GM19023 (cell line): ENCODE measurements at regions not wholly inside any gene's neighbourhood (a gene's known extent, or its start where the extent isn't known, plus 50 kb on each side); places are given as distances from the start of the nearest gene placed in this dataset.

ENCODE experiments used
- ATAC-seq: cut with Tn5 transposase; IDR thresholded peaks from one replicate; pipeline ENCODE4 v1.9.1; 2021; ENCODE audit warnings: mild to moderate bottlenecking, moderate library complexity; ENCODE audit not compliant: unreplicated experiment

- ATAC-seq = no peak
Measured at GRCh38 chr1:82628887-82629286, 828.2 kb downstream of the ADGRL2 start.

- ATAC-seq = no peak
Measured at GRCh38 chr1:82625537-82625936, 824.8 kb downstream of the ADGRL2 start.

- ATAC-seq = no peak
Measured at GRCh38 chr1:82621076-82621475, 820.3 kb downstream of the ADGRL2 start.

GRCh38 chr1:82614090-82614489 lies 813.4 kb downstream of the ADGRL2 start:
- ATAC-seq = no peak

GRCh38 chr1:82612986-82613385 lies 812.3 kb downstream of the ADGRL2 start:
- ATAC-seq = no peak

GRCh38 chr1:82606546-82606945 lies 805.8 kb downstream of the ADGRL2 start:
- no peak for ATAC-seq

- ATAC-seq = no peak
Measured at GRCh38 chr1:82604524-82604923, 803.8 kb downstream of the ADGRL2 start.

- ATAC-seq = no peak
Measured at GRCh38 chr1:82600314-82600713, 799.6 kb downstream of the ADGRL2 start.

- ATAC-seq = no peak
Measured at GRCh38 chr1:82598812-82599211, 798.1 kb downstream of the ADGRL2 start.

- no peak for ATAC-seq
Measured at GRCh38 chr1:82598337-82598736, 797.6 kb downstream of the ADGRL2 start.

- ATAC-seq = no peak
Measured at GRCh38 chr1:82597649-82598048, 796.9 kb downstream of the ADGRL2 start.

- ATAC-seq = no peak
Measured at GRCh38 chr1:82597141-82597540, 796.4 kb downstream of the ADGRL2 start.

GRCh38 chr1:82593561-82593960 lies 792.8 kb downstream of the ADGRL2 start:
- ATAC-seq = no peak

- no peak for ATAC-seq
Measured at GRCh38 chr1:82589588-82589987, 788.9 kb downstream of the ADGRL2 start.

- ATAC-seq = no peak
Measured at GRCh38 chr1:82587371-82587770, 786.6 kb downstream of the ADGRL2 start.

GRCh38 chr1:82586473-82586872 lies 785.7 kb downstream of the ADGRL2 start:
- no peak for ATAC-seq

- ATAC-seq = no peak
Measured at GRCh38 chr1:82582347-82582746, 781.6 kb downstream of the ADGRL2 start.

- no peak for ATAC-seq
Measured at GRCh38 chr1:82578086-82578726, 777.5 kb downstream of the ADGRL2 start.

GRCh38 chr1:82567348-82567747 lies 766.6 kb downstream of the ADGRL2 start:
- no peak for ATAC-seq

GRCh38 chr1:82565546-82565945 lies 764.8 kb downstream of the ADGRL2 start:
- no peak for ATAC-seq

- ATAC-seq = no peak
Measured at GRCh38 chr1:82565146-82565545, 764.4 kb downstream of the ADGRL2 start.

GRCh38 chr1:82564333-82564732 lies 763.6 kb downstream of the ADGRL2 start:
- ATAC-seq = no peak

- ATAC-seq = no peak
Measured at GRCh38 chr1:82562448-82562847, 761.7 kb downstream of the ADGRL2 start.
